Fibroblast of lung (primary cell): ENCODE measurements at regions not wholly inside any gene's neighbourhood (a gene's known extent, or its start where the extent isn't known, plus 50 kb on each side); places are given as distances from the start of the nearest gene placed in this dataset.
"Not testable (repeated sequence)": the region's sequence is repeated elsewhere in the genome, so short reads cannot be mapped to it uniquely, and the experiment has no call there.

Experiments
- DNase-seq, 2 donors: peaks; one replicate each; pipeline versions ENCODE4 v3.0.0 to v3.0.0-alpha.2; 2010; ENCODE audit warnings: low read depth in 2 of 2
- H2AFZ ChIP-seq: 2 replicates; pipeline ENCODE4 v1.5.1; 2012; ENCODE audit warnings: low read length, control low read depth, inconsistent platforms
- H3K27ac ChIP-seq: 2 replicates; pipeline ENCODE4 v1.5.1; 2011; ENCODE audit warnings: low read length, control low read depth; ENCODE audit not compliant: insufficient read depth
- H3K27me3 ChIP-seq: 2 replicates; pipeline ENCODE4 v1.5.1; 2011; ENCODE audit warnings: mild to moderate bottlenecking, low read length; ENCODE audit not compliant: control insufficient read depth, insufficient read depth
- H3K36me3 ChIP-seq: 2 replicates; pipeline ENCODE4 v1.5.1; 2011; ENCODE audit warnings: low read length; ENCODE audit not compliant: control insufficient read depth, insufficient read depth
- H3K4me1 ChIP-seq: 2 replicates; pipeline ENCODE4 v1.5.1; 2011; ENCODE audit warnings: low read length; ENCODE audit not compliant: control insufficient read depth, insufficient read depth; ENCODE audit errors: extremely low read depth
- H3K4me2 ChIP-seq: 2 replicates; pipeline ENCODE4 v1.5.1; 2011; ENCODE audit warnings: low read length, control low read depth; ENCODE audit not compliant: insufficient read depth; ENCODE audit errors: extremely low read depth
- H3K4me3 ChIP-seq, 4 experiments: fragments of 200-600 bp in 1 of 4; sonication (generic) in 1 of 4; replicated peaks in 1 of 4; 2 replicates each; pipeline ENCODE4 v1.5.1; 2011 to 2016; ENCODE audit warnings: low read length in 4 of 4, low read depth in 3 of 4, mild to moderate bottlenecking in 3 of 4, control low read depth in 2 of 4, inconsistent platforms in 1 of 4, mixed read lengths in 1 of 4; ENCODE audit not compliant: insufficient read depth in 1 of 4; ENCODE audit errors: control extremely low read depth in 1 of 4
- H3K79me2 ChIP-seq: 2 replicates; pipeline ENCODE4 v1.5.1; 2012; ENCODE audit warnings: mild to moderate bottlenecking, low read length, inconsistent platforms; ENCODE audit not compliant: control insufficient read depth, insufficient read depth
- H3K9ac ChIP-seq: 2 replicates; pipeline ENCODE4 v1.5.1; 2011; ENCODE audit warnings: mild to moderate bottlenecking, low read length, control low read depth; ENCODE audit not compliant: insufficient read depth
- H3K9me3 ChIP-seq: 2 replicates; pipeline ENCODE4 v1.5.1; 2012; ENCODE audit warnings: low read depth, low read length; ENCODE audit not compliant: control insufficient read depth, insufficient read depth
- H4K20me1 ChIP-seq: 2 replicates; pipeline ENCODE4 v1.5.1; 2011; ENCODE audit warnings: low read length; ENCODE audit not compliant: control insufficient read depth, insufficient read depth; ENCODE audit errors: extremely low read depth

DNA sequence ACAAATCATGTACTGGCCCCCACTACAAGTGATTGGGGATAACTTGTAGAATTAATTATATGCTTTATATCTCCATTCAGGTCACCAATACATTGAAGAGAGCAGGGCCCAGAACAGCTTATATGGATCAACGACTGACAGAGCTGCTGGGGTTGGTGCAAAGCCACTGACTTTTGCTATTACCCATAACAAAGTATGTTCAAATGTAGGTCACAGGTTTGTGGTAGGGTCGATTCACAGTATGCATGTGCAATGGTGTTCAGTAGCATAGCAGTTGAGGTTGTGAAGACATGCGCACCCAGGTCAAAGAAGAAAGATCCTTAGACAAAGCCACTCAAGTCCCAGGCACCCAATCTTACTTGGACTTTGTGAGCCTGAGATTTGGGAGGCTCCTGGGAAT is 110.6 kb downstream of the NBPF8 start:
- H3K79me2 ChIP-seq, H3K27me3 ChIP-seq, H3K36me3 ChIP-seq, H3K4me1 ChIP-seq, H3K4me3 ChIP-seq, DNase-seq, H3K9ac ChIP-seq, H2AFZ ChIP-seq, H3K9me3 ChIP-seq, H3K4me2 ChIP-seq, H3K27ac ChIP-seq, H4K20me1 ChIP-seq: not testable (repeated sequence)

DNA sequence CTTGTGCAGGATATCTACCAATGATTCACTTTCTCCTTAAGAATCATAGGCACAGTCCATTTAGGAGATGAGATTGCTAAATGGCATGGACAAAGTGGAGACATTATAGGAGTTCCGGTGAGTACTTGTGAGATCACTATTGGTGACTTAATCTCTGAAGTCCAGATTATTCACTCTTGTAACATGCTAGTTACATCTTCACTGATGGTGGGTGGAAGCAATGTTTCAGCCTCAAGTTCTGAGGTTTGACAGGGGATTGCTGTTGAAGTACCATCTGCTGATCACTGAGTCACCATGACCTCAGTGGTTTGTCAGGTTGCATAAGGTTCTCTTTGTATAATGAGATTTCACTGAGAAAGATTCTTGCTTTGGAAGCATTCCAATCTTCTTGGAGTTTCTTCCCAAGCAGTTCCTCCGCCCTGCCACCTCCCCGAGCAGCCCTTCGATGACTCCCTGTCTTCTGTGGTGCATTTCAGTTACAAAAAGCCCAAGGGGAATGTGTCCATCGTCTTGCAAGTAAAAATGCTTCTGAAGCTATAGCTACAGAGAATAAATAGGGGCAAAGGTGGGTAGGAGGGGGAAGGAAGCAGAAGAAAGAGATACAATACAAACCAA is 114.7 kb downstream of the NBPF8 start:
- not testable (repeated sequence) for DNase-seq, H3K9ac ChIP-seq, H3K9me3 ChIP-seq, H3K4me2 ChIP-seq, H3K36me3 ChIP-seq, H3K27me3 ChIP-seq, H2AFZ ChIP-seq, H3K4me3 ChIP-seq, H3K79me2 ChIP-seq, H4K20me1 ChIP-seq, H3K4me1 ChIP-seq, H3K27ac ChIP-seq

- not testable (repeated sequence) for H3K4me1 ChIP-seq, DNase-seq, H3K9me3 ChIP-seq, H3K27ac ChIP-seq, H3K36me3 ChIP-seq, H3K79me2 ChIP-seq, H3K9ac ChIP-seq, H4K20me1 ChIP-seq, H3K4me2 ChIP-seq, H2AFZ ChIP-seq, H3K27me3 ChIP-seq, H3K4me3 ChIP-seq
Measured at GRCh38 chr1:120531455-120531854, 116.6 kb downstream of the NBPF8 start.

- peak overlapping the region; percentile 32 for H3K27ac ChIP-seq
- not testable (repeated sequence) for H3K79me2 ChIP-seq, H3K4me3 ChIP-seq, H3K27me3 ChIP-seq, H3K4me1 ChIP-seq, H3K9me3 ChIP-seq, H4K20me1 ChIP-seq, H3K36me3 ChIP-seq, H3K4me2 ChIP-seq, H2AFZ ChIP-seq, H3K9ac ChIP-seq
- peak in 1 of 2 donors; percentile 32 for DNase-seq
Measured at GRCh38 chr1:120534361-120535047, 119.7 kb downstream of the NBPF8 start.

DNA sequence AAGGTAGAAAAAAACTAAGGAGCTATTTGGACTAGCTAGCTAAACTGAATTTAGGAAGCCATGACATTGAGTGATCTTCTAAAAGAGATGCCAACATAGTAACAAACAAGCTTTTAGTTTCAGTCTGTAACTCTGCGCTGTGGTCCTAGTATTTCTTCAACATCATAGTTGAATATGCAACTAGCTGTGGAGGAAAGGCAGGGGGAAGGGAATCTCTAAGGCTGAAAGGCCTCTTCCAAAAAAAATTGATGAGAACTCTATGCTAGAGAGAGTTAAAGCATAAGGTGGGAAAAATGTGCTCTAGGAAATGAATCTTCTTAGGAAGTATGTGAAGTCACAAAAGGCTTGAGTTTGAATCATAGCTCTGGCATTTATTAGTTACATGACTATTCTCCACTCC is 120.2 kb downstream of the NBPF8 start:
- peak overlapping the region; percentile 32 for H3K27ac ChIP-seq
- H4K20me1 ChIP-seq, H3K4me2 ChIP-seq, H3K36me3 ChIP-seq, H3K27me3 ChIP-seq, H2AFZ ChIP-seq, H3K79me2 ChIP-seq, H3K9me3 ChIP-seq, H3K4me3 ChIP-seq, H3K4me1 ChIP-seq, H3K9ac ChIP-seq: not testable (repeated sequence)
- DNase-seq: peak; percentile 30 to 84

- not testable (repeated sequence) for H3K27me3 ChIP-seq, H3K4me3 ChIP-seq, H3K4me2 ChIP-seq, H3K79me2 ChIP-seq, H3K4me1 ChIP-seq, H2AFZ ChIP-seq, H3K9me3 ChIP-seq, H3K9ac ChIP-seq, H3K27ac ChIP-seq, H3K36me3 ChIP-seq, DNase-seq, H4K20me1 ChIP-seq
Measured at GRCh38 chr1:120541394-120541793, 126.6 kb downstream of the NBPF8 start.

DNA sequence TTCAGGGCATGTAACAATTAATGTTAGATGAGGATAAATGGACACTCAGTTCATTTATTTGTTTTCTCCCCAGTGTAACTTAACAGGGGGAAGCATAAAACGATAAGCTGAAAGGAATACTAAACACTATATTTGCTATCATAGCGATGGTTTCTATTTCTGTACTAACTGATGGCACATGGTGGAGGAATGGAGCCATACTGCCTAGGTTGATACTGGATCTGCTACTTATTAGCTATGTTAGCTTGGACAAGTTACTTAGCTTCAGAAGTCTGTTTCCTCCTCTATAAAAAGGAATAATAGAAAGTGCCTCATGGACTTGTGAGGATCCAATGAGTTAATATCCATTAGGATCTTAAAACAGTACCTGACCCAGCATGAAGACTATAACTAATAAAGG is 127.5 kb downstream of the NBPF8 start:
- not testable (repeated sequence) for H3K4me2 ChIP-seq, H3K79me2 ChIP-seq, DNase-seq, H3K36me3 ChIP-seq, H3K27me3 ChIP-seq, H3K4me1 ChIP-seq, H4K20me1 ChIP-seq, H3K27ac ChIP-seq, H2AFZ ChIP-seq, H3K4me3 ChIP-seq, H3K9me3 ChIP-seq, H3K9ac ChIP-seq
